ENCODE measurements at regions not wholly inside any gene's neighbourhood (a gene's known extent, or its start where the extent isn't known, plus 50 kb on each side); places are given as distances from the start of the nearest gene placed in this dataset.
"Not testable (repeated sequence)": the region's sequence is repeated elsewhere in the genome, so short reads cannot be mapped to it uniquely, and the experiment has no call there.

DNA sequence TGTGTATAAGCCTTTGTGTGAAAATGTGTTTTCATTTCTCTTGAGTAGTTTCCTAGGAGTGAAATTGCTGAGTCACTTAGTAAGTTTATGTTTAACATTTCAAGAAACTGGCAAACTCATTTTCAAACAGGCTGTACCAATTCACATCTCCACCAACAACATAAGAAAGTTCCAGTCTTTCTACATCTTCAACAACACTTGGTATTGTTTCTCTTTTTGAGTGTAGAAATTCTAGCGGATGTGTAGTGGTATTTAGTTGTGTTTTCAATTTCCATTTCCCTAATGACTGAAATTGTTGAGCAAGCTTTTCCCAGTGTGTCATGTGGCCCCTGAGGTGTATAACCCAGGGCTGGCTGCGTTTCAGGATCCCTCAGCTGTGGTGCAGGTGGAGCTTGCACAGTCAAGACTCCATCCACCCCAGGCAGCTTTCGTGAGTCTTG is 258.5 kb downstream of the PDCD6IP start:
- no peak for DNase-seq (ENCODE audit: low spot score)

DNA sequence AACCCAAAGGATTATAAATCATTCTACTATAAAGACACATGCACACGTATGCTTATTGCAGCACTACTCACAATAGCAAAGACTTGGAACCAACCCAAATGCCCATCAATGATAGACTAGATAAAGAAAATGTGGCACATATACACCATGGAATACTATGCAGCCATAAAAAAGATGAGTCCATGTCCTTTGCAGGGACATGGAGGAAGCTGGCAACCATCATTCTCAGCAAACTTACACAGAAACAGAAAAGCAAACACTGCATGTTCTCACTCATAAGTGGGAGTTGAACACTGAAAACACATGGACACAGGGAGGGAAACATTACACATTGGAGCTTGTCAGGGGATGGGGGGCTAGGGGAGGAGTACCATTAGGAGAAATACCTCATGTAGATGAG is 262.6 kb downstream of the PDCD6IP start:
- DNase-seq (ENCODE audit: low spot score): not testable (repeated sequence)

DNA sequence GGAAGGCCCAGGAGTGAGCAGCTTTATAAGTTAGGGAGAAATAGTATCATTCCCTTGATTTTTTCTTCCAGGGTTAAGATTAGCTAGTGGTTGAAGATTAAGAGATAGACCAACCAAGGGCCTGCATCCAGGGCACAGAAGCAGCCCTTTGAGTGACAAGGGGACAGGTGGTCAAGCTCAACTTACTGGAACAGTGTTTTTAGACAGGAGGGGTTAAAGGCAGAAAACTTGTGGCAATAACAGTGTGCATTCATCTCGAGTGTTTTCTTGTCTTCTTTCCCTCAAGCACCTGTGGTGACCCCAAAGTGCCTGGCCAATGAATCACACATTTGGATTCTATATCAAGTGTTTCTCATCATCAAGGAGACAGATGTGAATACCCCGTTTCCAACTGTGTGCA is 267.5 kb downstream of the PDCD6IP start:
- DNase-seq (ENCODE audit: low spot score): no peak

DNA sequence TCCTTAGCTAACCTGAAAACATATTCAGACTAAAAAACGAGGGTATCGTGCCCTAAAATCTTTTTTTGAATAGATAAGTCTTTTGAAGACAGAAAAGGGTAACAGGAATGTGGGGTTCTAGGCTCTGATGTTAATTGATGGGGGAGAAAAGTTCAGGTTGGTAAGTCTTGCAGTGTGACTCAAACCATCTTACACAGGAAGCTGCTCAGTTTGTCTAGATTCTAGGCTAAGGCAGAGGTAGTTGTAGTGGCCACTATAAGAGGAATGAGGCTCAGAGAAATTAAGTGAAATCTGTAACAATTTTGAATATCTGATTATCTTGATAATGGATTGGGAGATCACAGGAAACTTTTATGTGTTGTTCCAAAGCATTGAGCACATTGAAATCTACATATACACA is 267.9 kb downstream of the PDCD6IP start:
- DNase-seq (ENCODE audit: low spot score): no peak

DNA sequence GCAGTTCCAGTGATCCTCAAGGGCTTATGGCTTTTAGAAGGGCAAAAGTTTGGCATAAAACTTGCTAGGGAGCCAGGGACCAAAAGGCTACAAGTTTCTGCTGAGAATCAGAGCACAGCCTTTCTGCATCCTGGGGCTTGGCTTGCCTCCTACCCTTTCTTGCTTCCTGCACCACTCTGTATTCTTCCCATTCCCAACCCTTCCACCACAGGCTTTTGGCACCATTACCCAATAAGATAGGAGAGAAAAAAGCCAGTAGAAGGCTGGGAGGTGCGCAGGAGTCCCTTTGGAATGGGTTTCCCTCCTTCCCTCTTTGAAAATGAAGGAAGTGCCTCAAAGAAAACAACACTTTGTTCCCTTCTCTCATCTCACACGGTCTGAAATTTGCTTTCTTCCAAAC is 268.6 kb downstream of the PDCD6IP start:
- no peak for DNase-seq (ENCODE audit: low spot score)

DNA sequence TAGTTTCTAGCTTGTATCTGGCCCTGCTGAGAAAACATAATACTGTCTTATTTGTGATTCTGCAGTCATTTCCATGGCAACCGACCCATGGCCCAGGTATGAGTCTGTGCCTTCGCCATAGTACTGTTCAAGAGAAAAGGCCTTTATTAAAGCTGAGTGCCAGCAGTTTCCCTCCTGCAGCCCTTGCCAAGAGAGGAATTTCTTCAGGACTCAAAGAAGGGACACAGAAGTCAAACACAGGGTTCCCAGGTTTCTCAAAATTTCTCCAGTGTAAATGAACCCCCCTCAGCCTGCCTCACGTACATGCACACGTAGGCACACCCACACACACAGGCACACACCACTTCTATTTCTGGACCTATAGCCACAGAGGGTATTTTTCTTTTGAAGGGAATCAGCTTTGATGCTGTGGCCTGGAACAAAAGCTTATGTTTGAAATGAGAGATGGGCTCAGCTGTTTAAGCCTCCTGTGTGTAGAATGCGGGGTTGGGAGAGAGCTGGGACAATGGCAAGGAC is 269.2 kb downstream of the PDCD6IP start:
- no peak for DNase-seq (ENCODE audit: low spot score)

DNA sequence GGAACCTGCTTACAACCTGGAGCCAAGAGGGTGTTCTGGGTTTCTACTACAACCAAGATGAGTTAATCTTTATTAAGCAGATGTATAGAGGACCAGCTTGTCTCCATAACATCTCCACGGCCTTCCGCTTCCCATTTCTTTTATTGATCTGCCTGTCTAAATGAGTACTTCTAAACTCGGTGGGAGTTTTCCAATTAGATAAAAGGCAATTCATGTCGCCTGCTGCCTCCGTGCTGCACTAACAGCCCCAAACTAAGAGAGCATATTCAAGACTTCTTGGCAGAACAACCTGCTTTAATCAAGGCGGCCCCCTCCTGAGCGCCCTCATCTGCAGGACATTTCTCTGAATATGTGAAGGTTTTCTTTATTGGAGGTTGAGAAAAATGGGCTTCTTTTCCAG is 270.1 kb downstream of the PDCD6IP start:
- DNase-seq (ENCODE audit: low spot score): no peak

DNA sequence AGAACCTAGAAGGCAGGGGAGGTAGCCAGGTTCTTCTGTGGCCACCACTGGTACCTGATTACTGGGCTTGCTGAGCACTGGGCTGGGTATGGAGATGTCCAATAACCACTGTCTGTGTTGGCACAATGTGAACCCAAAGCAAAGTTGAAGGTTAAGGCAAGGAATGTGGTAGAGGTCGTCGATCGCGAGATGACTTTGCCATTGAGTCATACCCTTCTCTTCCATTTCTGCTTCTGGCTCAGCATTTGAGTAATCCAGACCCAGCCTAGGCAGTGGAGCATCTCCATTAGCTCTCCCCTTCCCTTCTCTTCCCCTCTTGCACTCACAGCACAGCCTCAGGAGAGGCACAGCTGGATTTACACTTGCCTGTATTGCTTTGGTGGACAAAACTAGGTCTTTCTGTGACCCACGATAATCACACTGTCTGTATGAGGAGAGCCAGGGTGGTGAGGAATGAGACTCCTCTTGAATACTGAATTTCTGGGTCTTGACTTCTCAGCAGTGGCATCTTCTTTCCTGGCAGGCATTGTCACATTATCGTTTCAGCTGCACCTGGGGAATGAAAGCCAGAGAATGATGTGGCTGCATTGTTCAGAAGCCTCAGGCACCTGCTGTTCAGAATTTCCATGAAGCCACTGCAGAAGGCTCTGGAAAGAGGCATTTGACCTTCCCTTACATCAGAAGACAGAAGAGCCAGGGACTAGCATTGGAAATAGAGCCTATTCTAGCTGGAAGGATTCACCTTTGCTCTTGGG is 272.6 kb downstream of the PDCD6IP start:
- no peak for DNase-seq (ENCODE audit: low spot score)

DNA sequence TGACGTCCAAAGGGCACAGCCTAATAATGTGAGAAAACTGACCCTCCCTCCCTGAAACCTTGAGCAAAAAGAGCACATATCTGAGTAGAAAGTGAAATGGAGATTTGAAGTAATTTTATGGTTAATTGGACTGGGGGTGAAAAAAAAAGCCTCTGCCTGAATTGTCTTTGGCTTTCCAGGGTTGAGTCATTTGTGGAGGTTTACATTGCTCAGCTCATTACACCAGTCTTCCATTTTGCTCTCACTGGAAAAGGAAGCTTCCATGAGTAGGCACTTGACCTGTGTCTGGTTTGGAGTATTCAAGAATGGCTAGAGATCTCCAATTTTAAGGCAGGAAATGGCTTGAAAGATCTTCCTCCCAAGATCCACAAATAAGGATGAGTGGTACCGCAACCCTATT is 273.9 kb downstream of the PDCD6IP start:
- DNase-seq (ENCODE audit: low spot score): no peak

DNA sequence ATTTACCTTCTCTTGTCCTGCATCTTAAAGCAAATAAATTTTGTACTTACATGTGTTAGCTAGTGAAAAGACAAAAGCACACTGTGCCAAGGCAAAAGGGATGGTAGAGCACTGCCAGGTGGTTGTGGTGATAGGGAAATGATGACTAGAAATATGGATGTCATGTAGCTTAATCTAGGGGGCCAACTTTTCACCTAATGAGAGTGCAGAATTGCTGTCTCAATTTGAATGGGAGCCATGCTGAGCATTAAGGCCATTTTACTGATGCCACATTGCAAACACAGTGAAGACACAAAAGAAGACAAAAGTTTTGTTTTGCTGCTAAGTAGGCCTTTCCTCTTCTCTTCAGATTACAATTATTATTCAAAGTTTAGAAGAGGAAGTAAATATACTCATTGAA is 274.7 kb downstream of the PDCD6IP start:
- no peak for DNase-seq (ENCODE audit: low spot score)

DNA sequence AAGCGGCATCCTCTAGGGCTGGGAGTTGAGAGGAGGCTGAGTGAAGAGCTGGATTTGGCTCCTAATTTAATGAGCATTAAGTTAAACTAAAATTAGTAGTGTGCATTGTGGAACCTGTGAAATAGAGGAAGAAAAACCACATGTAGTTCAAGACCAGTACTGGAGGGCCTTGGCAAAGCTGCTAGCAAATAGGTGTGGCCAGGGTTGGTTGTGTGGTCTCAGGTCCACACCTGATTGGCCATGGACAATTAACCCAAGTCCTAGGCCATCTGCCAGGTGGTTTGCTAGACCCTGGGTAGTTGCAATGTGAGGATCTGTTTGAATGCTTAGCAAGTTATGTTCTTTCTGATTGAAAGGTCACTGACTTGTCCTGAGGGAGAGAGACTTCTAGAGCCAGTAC is 275.5 kb downstream of the PDCD6IP start:
- DNase-seq (ENCODE audit: low spot score): no peak

DNA sequence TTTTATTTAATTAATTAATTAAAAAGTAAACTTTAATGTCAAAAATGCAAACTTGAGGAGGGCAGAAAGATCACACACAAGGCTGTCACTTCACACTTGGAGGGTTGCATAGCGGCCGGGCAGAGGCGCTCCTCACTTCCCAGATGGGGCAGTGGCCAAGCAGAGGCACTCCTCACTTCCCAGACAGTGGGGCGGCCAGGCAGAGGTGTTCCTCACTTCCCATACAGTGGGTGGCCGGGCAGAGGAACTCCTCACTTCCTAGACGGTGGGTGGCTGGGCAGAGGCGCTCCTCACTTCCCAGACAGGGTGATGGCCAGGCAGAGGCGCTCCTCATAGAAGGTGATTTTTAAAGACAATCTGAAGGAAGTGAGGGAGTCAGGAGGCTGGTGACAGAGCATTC is 277.5 kb downstream of the PDCD6IP start:
- no peak for DNase-seq (ENCODE audit: low spot score)

DNA sequence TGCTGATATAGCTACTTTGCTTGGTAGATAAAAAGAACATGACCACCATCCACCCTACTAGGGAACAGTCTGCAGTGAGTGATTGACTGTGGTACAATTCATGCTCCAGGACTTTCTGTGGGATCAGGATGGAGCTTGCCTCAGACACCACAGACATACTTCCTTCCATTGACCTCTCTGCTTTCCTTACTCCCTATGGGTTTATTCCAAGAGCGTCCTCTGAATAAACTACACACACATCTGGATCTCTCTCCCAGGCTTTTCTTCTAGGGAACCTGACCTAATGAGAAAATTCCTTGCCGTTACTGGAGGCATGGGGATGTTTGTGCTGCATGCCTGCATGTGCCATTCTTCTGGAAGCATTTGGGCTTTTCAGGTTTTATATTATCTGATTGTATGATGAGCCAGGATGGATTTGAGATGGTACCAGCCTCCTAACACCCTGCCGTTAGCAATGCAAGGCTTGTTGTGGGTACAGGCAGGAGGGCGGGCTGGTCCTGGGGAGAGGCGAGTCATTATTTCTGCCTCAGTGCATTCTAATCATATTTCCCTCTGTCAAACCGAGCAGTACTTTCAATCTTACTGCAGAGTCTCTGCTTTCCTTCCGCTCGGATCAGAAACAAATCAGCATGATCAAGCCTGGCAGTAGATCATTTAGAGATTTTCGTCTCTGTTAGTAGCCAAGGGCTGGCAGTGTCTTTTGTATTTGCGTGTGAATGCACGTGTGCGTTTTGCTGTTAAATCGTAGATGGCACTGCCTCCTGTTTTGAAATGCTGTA is 279.2 kb downstream of the PDCD6IP start:
- no peak for DNase-seq (ENCODE audit: low spot score)

DNA sequence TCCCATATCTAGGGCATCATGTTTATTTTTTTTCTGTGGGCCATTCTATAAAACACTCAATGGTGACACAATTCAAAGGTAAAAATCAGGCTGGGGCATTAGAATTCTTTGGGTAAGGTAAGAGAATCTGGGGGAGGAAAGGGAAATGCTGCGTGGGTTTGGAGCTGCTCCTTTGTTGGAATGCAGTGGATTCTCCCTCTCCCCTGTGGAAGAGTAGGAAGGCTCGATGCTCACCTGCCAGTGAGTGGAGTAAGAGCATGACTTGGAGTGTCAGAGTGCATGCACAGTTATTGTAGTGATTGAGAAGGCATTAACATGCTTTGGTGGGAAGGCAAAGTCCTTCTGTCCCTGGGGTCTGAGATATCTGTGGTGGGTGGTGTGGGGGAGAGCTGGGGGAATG is 280.0 kb downstream of the PDCD6IP start:
- DNase-seq (ENCODE audit: low spot score): no peak

DNA sequence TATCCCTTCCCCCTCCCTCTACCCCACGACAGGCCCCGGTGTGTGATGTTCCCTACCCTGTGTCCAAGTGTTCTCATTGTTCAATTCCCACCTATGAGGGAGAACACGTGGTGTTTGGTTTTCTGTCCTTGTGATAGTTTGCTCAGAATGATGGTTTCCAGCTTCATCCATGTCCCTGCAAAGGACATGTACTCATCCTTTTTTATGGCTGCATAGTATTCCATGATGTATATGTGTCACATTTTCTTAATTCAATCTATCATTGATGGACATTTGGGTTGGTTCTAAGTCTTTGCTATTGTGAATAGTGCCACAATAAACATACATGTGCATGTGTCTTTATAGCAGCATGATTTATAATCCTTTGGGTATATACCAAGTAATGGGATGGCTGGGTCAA is 281.4 kb downstream of the PDCD6IP start:
- not testable (repeated sequence) for DNase-seq (ENCODE audit: low spot score)

DNA sequence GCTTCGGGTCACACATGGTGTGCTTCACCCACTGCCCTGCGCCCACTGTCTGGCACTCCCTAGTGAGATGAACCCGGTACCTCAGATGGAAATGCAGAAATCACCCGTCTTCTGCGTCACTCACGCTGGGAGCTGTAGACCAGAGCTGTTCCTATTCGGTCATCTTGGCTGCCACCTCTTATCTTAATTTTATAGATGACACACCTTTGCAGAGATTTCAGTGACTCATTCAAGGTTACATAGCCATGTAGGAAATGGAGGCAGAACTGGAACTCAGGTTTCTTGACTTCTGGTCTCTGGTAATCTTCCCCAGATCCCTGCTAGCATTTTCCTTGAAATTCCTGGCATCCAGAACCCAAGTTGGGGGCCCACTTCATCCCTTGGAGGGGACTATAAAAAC is 291.9 kb downstream of the PDCD6IP start:
- not testable (repeated sequence) for DNase-seq (ENCODE audit: low spot score)

DNA sequence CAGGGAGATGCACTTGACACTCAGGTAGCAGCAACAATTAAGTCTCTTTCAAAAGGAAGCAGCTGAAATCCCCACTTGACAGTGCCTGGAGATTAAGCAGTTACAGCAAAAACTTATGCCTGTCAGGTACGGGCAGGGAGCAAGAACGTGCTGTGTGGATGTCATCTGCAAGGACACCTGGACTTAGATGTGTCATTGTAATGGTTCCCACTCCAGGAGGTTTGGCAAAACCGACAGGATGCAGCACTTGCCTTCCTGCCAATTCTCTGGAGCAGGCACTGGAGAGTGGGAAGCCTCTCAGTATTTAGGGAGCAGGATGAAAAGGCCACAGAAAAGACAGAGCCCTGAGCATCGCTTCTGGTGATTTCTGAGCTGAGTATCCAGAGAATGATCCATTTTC is 292.4 kb downstream of the PDCD6IP start:
- no peak for DNase-seq (ENCODE audit: low spot score)

DNA sequence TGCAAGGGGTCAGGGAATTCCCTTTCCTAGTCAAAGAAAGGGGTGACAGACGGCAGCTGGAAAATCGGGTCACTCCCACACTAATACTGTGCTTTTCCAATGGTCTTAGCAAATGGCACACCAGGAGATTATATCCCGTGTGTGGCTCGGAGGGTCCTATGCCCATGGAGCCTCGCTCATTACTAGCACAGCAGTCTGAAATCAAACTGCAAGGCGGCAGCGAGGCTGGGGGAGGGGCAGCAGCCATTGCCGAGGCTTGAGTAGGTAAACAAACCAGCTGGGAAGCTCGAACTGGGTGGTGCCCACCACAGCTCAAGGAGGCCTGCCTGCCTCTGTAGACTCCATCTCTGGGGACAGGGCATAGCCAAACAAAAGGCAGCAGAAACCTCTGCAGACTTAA is 295.9 kb downstream of the PDCD6IP start:
- DNase-seq (ENCODE audit: low spot score): not testable (repeated sequence)

DNA sequence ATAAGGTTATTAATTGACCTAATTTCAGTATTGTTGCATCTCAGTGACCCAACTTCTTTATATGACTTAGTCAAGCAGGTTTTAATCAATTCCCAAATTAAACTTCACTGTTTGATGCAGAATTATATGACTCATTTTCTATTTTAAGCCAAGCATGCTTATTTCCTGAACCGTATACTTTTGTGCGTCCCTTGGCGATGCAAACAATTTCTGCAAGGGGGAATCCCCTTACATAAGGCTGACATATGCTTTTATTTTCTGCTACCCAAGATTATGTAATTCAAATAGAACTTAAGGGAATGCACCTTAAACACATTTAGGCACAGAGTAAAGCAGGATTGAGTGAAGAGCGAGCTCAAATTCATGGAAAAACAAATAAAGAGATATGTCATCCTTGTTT is 303.9 kb downstream of the PDCD6IP start:
- DNase-seq (ENCODE audit: low spot score): no peak

DNA sequence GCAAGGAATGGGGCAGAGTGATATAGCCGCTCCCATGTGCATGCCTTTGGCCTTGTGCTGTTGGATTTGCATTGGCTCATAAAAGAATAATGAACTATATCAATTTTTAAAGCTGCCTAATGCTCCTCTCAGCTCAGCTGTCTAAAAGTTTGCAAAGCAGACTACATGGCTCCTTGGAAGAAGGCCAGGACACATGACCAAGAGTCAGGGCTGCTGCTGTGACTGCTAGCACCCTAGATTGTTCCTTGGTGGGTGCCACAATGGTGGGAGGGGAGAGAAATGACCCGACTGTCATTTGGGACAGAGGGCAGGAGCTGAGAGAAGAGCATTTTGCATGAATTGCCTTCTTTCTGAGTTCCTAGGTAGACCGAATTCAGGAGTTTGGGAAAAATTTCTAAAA is 307.9 kb downstream of the PDCD6IP start:
- DNase-seq (ENCODE audit: low spot score): no peak

DNA sequence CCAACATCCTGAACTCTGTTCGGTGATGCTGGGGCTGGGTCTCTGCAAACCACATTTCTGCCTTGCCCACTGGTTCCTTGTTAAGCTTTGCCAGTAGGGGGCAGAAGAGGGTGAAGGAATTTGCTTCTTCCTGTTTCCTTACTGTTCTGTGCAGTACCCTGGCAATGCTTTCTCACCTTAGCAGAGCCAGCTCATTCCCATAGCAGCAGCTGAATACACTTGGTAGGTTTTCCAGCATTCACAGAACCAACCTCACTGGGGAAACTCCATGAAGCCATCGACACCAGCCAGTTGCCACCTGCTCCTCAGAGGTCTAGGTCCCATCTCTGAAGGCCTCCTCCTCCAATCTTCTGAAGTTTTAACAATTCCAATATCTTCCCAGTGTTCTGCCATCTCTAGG is 308.4 kb downstream of the PDCD6IP start:
- no peak for DNase-seq (ENCODE audit: low spot score)

DNA sequence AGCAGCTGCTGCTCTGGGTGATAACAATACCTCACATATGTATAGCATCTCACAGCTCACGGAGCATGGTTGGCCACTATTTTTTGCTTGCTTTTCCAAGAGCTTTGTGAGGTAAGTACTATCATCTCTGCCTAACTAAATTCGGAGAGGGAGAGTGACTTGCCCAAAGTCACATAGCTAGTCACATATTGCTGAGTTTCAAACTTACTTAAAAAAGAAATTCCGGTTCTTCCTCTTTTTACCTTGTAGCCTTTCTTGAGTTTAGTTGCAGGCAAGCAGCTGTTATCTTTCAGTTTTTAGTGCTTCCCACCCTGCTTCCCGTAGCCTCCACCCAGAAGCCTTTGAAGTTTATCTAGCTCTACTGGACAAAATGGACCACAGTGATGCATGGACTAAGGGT is 309.2 kb downstream of the PDCD6IP start:
- no peak for DNase-seq (ENCODE audit: low spot score)

DNA sequence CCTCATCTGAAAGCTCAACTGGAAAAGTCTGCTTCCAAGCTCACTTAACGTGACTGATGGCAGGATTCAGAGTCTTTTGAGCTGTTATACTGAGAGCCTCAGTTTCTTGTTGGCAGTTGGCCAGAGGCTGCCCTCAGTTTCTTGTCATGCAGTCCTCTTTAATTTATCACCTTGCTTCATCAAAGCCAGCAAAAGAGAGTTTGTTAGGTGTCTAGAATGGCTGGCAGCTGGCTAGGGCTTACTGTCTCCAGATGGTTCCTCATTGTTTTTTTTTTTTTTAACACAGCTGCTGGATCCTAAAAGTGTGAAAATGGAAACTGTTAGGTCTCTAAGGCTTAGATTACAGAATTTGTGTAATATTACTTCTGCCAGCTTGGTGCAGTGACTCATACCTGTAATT is 310.6 kb downstream of the PDCD6IP start:
- no peak for DNase-seq (ENCODE audit: low spot score)

All from ureter (tissue), 1 donor.